Ovary (tissue), 7 donors: ENCODE measurements at regions not wholly inside any gene's neighbourhood (a gene's known extent, or its start where the extent isn't known, plus 50 kb on each side); places are given as distances from the start of the nearest gene placed in this dataset.
"Not testable (repeated sequence)": the region's sequence is repeated elsewhere in the genome, so short reads cannot be mapped to it uniquely, and the experiment has no call there.

Source experiments
- DNase-seq, 5 donors: peaks; one replicate each; pipeline ENCODE4 v3.0.0-alpha.2; 2019 to 2020
- H3K27ac ChIP-seq, 2 donors: fragments of 200-600 bp; one replicate each; pipeline versions ENCODE4 v1.5.1 to v1.8.0; 2019 to 2022
- H3K27me3 ChIP-seq: fragments of 200-600 bp; one replicate; pipeline ENCODE4 v1.8.0; 2022
- H3K36me3 ChIP-seq: fragments of 200-600 bp; sonication (generic); one replicate; pipeline ENCODE4 v1.5.1; 2019
- H3K4me1 ChIP-seq: one replicate; pipeline ENCODE4 v1.8.1; 2013; ENCODE audit warnings: mild to moderate bottlenecking, moderate library complexity; ENCODE audit not compliant: insufficient read depth
- H3K4me3 ChIP-seq: fragments of 200-600 bp; sonication (generic); one replicate; pipeline ENCODE4 v1.5.1; 2017
- H3K9me3 ChIP-seq, 2 donors: fragments of 200-600 bp in 1 of 2; sonication (generic) in 1 of 2; one replicate each; pipeline versions ENCODE4 v1.5.1 to v1.8.1; 2013 to 2019; ENCODE audit warnings: mild to moderate bottlenecking in 1 of 2, moderate library complexity in 1 of 2
- EP300 ChIP-seq: sonication (generic); formaldehyde crosslinking; IDR thresholded peaks from one replicate; pipeline ENCODE4 v1.6.1; 2017; ENCODE audit warnings: antibody characterized with exemption
- POLR2A ChIP-seq: fragments of 450-650 bp; IDR thresholded peaks from one replicate; pipeline ENCODE4 v1.6.1; 2017; ENCODE audit warnings: antibody characterized with exemption, mild to moderate bottlenecking, moderate library complexity
- WGBS, 3 donors: extraction: QIAGEN DNeasy Blood & Tissue Kit in 1 of 3; methylation state at CpG; one replicate each; pipeline versions ENCODE4 v1.1.5 to v1.1.7; 2013 to 2017; 5-methylcytosine and 5-hydroxymethylcytosine counted together
- intact Hi-C, 4 donors: fragments of 100-400 bp; cut with DNase I; formaldehyde crosslinking; loops; one replicate each; pipeline versions ENCODE4 v1.11.0 to v1.15.1; 2022 to 2023
- TF ChIP-seq, protein P1 (sequence below), 3 donors: fragments of 450-650 bp in 2 of 3; fragments of 200-600 bp in 1 of 3; IDR thresholded peaks; one replicate each; pipeline versions ENCODE4 v1.5.1 to v1.8.0; 2016 to 2022; ENCODE audit warnings: antibody characterized with exemption in 3 of 3, mild to moderate bottlenecking in 1 of 3
- donor health status: DM: no; HTN: no; CAD: no; lungs with moderate emphysema.
- donor health status: DM: no; HTN: no; CAD: no.
- donor health status: Bipolar disorder and iron deficiency.
- donor health status: DM: no; HTN: no; CAD: no.
- donor health status: DM: yes; HTN: yes; CAD: no.

DNA sequence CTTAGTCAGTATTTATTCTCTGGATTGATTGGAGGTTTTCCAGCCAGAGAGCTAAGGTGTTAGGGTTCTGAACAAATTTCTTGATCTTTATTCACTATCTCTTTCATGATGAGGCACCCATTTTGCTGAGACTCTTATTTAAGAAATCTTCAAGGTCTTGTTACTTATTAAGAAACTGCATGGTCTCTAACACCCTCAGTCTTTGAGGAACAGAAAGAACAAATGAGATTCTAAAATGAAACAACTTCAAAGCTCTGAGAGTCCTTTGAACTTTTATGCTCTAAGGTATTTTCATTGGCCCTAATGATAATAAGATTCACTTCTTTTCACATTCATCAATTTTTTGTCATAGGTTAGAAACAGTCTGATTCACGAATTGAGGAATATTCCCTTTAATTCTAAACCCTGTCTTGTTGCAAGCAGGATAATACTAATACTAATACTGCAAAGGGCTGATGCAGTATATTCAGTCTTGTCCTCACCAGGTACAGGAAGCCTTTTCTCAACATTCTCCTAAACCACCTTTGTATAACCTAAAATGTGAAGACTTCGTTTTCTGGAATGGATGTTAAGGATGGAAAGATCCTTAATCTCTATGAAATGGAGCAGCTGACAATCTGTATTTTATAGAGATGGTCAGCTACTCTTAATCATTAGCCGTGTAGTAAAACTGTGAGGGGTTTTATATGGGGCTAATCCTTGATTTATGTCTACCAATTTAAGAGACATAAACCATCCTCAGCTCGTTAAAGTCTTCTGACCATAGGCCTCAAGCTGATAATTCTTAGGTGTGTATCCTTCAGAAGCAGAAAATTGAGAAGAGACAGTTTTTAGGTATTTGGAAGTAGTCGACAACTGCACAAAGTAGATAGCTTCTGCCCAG, 198.3 kb downstream of the OTOL1 start:
- H3K9me3 ChIP-seq, result no peaks in the 10 kb centered on the region
- DNase-seq, result no peak
- 63 to 70% (median 66%) methylated on average over 5 of the region's 5 CpGs for WGBS, 3 donors
- H3K27me3 ChIP-seq, result no peaks in the 10 kb centered on the region
- H3K27ac ChIP-seq, result no peak overlapping the region
- H3K4me3 ChIP-seq, result no peak overlapping the region
- H3K4me1 ChIP-seq, result no peaks in the 10 kb centered on the region
- TF ChIP-seq EP300 (no peak), POLR2A (no peak)
- TF ChIP-seq, protein P1, sequence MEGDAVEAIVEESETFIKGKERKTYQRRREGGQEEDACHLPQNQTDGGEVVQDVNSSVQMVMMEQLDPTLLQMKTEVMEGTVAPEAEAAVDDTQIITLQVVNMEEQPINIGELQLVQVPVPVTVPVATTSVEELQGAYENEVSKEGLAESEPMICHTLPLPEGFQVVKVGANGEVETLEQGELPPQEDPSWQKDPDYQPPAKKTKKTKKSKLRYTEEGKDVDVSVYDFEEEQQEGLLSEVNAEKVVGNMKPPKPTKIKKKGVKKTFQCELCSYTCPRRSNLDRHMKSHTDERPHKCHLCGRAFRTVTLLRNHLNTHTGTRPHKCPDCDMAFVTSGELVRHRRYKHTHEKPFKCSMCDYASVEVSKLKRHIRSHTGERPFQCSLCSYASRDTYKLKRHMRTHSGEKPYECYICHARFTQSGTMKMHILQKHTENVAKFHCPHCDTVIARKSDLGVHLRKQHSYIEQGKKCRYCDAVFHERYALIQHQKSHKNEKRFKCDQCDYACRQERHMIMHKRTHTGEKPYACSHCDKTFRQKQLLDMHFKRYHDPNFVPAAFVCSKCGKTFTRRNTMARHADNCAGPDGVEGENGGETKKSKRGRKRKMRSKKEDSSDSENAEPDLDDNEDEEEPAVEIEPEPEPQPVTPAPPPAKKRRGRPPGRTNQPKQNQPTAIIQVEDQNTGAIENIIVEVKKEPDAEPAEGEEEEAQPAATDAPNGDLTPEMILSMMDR (IDR thresholded peaks at IDR 0.05), result no peak
- H3K36me3 ChIP-seq, result no peaks in the 10 kb centered on the region
- intact Hi-C loops, result no loop called here

GRCh38 chr3:161695811-161696210, 199.2 kb downstream of the OTOL1 start:
- no peak overlapping the region for H3K4me3 ChIP-seq
- DNase-seq, result no peak
- no peaks in the 10 kb centered on the region for H3K27me3 ChIP-seq
- H3K36me3 ChIP-seq, result no peaks in the 10 kb centered on the region
- no peak overlapping the region for H3K27ac ChIP-seq
- no peaks in the 10 kb centered on the region for H3K4me1 ChIP-seq
- intact Hi-C loops, result no loop called here
- no peaks in the 10 kb centered on the region for H3K9me3 ChIP-seq
- TF ChIP-seq EP300, result no peak
- TF ChIP-seq, protein P1 (IDR thresholded peaks at IDR 0.05), result no peak
- no peak for TF ChIP-seq POLR2A
- 0 to 18% (median 13%) methylated on average over 1 of the region's 1 CpG for WGBS, 3 donors

GRCh38 chr3:161700998-161701397, 204.4 kb downstream of the OTOL1 start:
- Histone ChIP-seq H3K36me3 (no peaks in the 10 kb centered on the region), H3K4me3 (no peak overlapping the region), H3K27ac (no peak overlapping the region), H3K4me1 (no peaks in the 10 kb centered on the region), H3K27me3 (no peaks in the 10 kb centered on the region), H3K9me3 (no peaks in the 10 kb centered on the region)
- no peak for DNase-seq
- TF ChIP-seq, protein P1 (IDR thresholded peaks at IDR 0.05), result no peak
- TF ChIP-seq EP300 (no peak), POLR2A (no peak)
- intact Hi-C loops, result no loop called here
- 81 to 91% (median 82%) methylated on average over 2 of the region's 2 CpGs for WGBS, 3 donors

DNA sequence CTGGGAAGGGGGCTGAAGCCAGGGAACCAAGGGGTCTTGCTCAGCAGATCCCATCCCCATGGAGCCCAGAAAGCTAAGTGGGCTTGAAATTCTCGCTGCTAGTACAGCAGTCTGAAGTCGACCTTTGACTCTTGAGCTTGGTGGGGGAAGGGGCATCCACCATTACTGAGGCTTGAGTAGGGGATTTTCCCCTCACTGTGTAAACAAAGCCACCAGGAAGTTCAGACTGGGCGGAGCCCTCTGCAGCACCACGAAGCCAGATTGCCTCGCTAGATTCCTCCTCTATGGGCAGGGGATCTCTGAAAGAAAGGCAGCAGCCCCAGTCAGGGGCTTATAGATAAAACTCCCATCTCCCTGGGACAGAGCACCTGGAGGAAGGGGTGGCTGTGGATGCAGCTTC, 210.6 kb downstream of the OTOL1 start:
- 73 to 82% (median 79%) methylated on average over 5 of the region's 5 CpGs for WGBS, 3 donors
- H3K27me3 ChIP-seq, DNase-seq, H3K9me3 ChIP-seq, intact Hi-C loops, H3K4me3 ChIP-seq, H3K36me3 ChIP-seq, H3K4me1 ChIP-seq, H3K27ac ChIP-seq: not testable (repeated sequence)

DNA sequence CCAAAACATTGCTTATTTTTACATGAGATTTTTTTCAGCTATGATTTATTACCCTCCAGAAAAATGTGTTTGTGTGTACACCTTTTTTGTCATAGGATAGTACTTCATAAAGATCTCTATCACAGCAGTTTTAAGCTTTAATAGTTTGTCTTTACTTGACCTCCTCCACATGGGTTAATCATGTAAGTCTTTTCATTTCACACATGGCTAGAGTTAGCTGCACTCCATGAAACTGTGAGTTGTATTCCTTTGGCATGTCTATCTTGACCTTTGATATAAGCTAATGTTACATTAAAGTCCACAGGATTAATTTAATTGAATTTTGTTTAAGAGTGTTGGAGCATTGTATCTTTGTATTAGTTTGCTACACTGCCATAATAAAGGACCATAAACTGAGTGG, 217.1 kb downstream of the OTOL1 start:
- no peaks in the 10 kb centered on the region for H3K4me1 ChIP-seq
- TF ChIP-seq EP300, result no peak
- TF ChIP-seq POLR2A, result no peak
- TF ChIP-seq, protein P1 (IDR thresholded peaks at IDR 0.05), result no peak
- H3K9me3 ChIP-seq, result no peaks in the 10 kb centered on the region
- intact Hi-C loops, result no loop called here
- H3K27me3 ChIP-seq, result no peaks in the 10 kb centered on the region
- DNase-seq, result no peak
- no peaks in the 10 kb centered on the region for H3K36me3 ChIP-seq
- H3K27ac ChIP-seq, result no peak overlapping the region
- H3K4me3 ChIP-seq, result no peak overlapping the region
